ENCODE measurements at regions not wholly inside any gene's neighbourhood (a gene's known extent, or its start where the extent isn't known, plus 50 kb on each side); places are given as distances from the start of the nearest gene placed in this dataset.
"Not testable (repeated sequence)": the region's sequence is repeated elsewhere in the genome, so short reads cannot be mapped to it uniquely, and the experiment has no call there.

- no peak for DNase-seq
Observed at GRCh38 chr18:59038295-59039039, 101.2 kb upstream of the SEC11C start.

DNA sequence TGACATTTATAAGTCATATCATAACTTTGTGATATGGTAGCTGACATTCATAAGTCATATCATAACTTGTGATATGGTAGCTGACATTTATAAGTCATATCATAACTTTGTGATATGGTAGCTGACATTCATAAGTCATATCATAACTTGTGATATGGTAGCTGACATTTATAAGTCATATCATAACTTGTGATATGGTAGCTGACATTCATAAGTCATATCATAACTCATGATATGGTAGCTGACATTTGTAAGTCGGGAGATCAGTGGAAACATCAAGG lies 100.7 kb upstream of the SEC11C start:
- not testable (repeated sequence) for DNase-seq

DNA sequence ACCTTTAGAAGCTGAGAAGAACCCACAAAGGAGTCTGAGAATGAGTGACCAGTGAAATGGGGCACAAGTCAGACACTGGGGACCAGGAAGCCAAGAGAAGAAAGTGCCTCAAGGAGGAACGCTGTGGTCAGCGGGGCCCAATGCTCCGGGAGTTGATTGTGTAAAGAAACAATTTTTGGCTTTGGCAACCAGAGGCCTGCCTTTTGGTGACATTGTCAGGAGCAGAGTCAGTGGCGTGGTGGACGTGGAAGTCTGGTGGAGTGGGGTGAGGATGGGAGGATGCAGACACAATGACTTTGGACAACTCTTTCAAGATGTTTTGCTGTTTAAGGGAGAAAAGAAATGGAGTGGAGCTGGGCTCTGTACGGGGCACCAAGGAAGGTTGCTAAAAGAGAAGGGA lies 100.2 kb upstream of the SEC11C start:
- DNase-seq = no peak

GRCh38 chr18:59040770-59041148 lies 98.9 kb upstream of the SEC11C start:
- no peak for DNase-seq

DNA sequence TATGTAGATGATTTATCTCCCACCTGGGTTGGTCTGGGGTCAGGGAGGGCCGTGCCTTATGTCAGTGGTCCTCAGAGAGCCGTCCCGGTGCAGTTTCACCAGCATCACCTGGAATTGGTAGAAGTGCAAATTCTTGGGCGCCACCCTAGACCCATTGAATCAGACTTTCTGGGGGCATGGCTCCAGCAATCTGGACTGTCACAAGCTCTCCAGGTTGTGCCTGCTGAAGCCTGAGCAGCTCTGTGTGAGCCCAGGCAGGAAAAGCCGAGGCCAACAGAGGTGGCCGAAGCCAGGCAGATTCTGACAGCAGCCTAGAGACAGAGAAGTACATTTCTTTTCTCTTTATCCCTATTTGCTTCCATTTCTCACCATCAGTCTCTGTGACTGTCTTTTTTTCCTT lies 98.4 kb upstream of the SEC11C start:
- no peak for DNase-seq

- no peak for DNase-seq
Observed at GRCh38 chr18:59041819-59042815, 97.6 kb upstream of the SEC11C start.

GRCh38 chr18:59044855-59045254 lies 94.8 kb upstream of the SEC11C start:
- DNase-seq = no peak

DNA sequence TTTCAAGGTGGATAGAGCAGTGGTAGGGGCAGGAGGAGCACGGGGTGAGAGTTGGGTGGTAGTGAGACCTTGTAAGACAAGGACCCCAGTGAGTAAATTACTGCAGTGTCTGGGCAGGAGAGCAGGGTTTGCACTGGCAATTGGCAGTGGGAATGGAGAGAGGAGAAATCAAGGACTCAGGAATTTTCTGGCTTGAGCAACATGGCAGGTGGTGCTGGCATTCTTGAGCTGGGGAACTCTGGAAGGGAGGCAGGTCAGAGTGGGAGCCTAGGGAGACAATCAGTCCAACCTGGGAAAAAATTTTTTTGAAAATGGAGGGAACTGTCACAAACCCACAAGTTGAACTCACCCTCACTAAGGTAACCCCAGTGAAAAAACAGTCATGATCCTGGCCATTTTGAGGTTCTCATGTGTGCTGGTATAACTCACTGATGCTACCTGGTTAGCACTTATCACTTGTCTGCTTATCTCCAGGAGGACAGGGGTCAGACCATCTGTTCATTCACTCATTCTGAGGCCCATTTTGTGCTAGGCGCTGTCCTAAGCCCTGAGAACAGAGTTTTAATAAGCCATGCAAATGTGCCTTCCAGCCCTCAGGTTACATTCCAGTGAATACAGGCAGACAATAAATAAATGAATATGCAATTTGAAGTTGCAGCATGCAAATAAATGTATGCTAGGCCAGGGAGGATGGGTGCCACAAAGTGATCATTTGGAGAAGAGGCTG lies 92.2 kb upstream of the SEC11C start:
- DNase-seq = no peak

- DNase-seq = no peak
Observed at GRCh38 chr18:59048048-59048363, 91.7 kb upstream of the SEC11C start.

DNA sequence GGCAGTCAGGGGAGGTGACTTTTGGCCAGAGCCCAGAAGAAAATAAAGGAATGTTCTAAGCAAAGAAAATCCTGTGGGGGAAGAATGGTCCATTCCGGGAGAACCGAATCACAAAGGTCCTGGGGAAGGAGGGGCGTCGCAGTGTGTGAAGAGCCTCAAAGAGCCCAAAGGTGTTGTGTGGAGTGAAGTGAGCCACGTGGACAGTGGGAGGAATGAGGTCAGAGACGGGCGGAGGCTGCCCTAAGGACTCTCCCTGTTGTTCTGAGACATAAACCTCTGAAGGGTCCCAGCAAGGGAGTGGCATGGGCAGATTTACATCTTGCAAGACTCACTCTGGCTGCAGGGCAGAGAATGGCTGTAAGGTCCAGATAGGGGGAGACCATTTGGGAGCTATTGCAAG lies 91.3 kb upstream of the SEC11C start:
- DNase-seq = no peak

DNA sequence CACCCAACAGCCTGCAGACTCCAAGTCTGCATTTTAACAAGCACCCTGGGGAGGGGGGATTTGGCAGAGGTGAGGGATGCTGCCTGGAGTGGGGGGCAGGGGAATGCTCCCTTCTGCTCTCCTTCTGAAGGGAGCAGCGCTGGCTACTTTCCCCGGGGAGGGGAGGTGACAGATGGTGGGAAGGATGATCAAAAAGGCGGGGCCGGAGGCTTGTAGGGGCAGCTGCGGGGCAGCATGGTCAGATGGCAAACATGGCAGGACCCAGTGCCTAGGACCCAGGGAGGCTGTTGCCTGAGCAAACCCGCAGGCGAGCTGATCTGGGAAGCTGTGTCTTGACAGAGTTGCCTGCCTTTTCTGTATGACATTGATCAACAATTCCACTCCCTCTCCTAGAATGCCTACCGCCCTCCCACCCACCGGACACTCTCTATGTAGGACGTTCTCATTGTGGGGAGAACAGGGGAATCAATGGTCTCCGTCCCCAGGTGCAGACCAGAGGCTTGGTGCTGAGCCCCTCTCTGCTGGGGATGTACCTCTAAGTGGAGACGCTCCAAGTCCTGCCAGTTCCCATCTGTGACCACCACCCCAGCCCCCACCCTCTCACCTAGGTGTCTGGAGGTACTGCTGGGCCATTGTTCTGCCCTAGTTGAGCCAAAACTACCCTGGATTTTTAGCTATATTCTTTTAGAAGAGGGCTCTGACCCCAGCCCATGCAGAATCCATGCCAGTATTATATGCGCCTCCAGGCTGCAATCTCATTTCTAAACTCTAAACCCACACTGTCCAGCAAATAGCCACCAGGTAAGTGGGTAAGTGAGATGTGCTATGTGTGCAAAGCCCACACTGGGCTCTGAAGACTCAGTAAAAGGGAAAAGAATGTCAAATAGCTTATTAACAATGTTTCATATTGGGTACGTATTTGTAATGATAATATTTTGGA lies 89.7 kb upstream of the SEC11C start:
- DNase-seq = no peak

DNA sequence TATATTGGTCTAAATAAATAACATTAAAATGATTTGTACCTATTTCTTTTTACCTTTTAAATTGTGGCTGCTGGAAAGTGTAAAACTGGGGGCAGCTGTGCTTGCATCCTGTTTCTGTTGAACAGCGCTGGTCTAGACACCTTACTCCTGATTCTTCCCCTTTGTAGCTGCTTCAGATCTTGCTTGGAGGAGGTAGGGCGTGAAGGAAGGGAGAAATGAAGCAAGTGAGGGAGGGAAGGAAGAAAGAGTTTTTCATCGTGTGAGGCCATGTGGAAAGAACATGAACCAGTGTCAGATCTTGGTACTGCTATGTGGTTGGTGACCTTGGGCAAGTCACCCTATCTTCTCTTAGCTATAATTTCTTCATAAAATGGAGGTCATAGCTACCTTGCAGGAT lies 89.0 kb upstream of the SEC11C start:
- no peak for DNase-seq

DNA sequence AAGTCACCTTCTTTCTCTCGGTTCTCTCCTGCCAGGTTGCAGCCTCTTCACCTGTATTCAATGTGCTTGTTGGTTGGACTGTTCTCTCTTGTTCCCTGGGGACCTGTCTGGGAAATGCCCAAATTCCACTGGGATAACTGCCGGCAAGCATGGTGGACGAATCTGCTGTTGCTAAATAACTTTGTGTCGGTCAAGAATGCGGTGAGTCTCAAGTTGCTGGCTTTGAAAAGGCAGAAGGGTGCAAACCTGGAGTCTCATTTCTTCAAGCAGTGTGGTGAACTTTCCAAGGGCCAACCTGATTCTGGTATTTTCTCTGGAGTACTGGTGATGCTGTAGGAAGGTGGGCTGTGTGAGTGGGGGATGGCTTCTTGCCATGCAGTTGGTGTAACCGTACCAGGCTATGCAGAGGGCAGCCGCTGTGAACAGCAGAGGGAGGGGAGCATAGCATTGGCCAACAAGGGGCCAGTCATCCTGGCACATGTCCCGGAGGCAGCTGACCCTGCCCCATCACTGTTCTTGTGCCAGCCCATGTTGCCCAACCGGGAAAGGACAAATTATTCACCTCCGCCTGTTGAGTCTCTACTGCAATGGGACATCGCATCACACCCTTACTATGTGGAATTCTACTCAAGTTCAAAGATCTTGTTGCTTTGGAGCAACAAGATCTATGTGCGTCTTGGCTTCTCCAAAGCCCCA lies 88.1 kb upstream of the SEC11C start:
- no peak for DNase-seq

GRCh38 chr18:59052965-59053820 lies 86.5 kb upstream of the SEC11C start:
- no peak for DNase-seq

DNA sequence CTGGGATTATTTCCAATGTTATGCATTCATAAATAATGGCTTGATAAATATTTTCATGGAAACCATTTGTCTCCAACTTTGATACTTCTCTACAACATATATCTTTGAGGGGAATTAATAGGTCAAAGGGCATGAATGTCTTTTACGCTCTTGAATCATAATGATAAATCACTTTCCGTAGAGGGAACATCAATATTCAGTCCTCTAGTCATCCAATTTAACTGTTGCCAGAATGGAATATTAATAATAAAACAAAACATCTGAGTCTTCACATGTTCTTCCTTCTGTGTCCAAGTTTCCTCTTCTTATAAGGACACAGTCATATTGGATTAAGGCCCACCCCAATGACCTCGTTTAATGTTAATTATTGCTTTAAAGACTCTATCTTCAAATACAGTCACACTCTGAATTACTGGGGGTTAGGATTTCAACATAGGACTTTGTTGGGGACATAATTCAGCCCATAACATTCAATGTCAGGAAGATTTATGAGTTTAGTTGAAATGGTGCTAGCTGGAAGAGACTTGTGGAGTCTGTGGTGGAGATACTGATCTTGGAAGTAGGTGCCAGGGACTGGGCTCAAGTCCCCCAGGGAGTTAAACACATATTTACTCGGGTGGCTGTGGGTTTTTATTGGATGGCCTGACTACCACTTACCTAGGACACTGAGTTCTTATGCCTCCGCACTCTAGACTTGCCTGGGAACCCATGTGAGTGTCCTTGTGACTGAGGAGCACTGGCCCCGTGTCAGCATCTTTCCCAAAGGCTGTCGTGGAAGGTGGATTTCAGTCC lies 85.0 kb upstream of the SEC11C start:
- no peak for DNase-seq

DNA sequence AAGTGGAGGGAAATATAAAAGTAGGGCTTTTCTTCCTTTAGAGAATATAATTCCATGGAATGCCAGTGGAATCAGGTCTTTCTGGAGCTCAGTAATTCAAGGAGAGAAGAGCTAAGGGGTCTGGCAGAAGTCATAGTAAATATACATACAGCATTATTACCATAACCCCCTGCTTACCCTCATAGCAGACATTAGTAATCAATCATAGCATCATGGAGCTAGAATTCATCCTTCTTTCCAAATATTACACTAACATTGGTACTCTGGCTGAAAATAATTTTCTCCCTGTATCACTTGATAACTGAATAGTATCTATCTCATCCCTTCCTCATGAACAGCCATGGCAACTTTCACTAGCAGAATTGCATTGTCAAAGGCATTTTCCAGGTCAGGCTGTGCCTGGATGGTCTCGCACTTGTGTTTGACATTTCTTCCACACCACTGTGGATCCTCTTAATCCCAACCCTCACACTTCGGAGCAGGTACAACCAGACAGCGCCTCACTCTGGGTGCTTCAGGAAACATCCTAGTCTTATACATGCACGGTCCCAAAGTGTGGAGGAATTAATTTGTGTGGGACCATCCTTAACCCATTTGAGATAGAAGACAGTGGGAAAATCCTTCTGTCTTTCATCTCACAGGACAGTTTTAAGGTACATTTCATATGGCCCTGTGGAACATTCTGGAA lies 84.2 kb upstream of the SEC11C start:
- DNase-seq = no peak

- peak; percentile 67 for DNase-seq
Observed at GRCh38 chr18:59056706-59057492, 82.8 kb upstream of the SEC11C start.

GRCh38 chr18:59057493-59057795 lies 82.2 kb upstream of the SEC11C start:
- no peak for DNase-seq

DNA sequence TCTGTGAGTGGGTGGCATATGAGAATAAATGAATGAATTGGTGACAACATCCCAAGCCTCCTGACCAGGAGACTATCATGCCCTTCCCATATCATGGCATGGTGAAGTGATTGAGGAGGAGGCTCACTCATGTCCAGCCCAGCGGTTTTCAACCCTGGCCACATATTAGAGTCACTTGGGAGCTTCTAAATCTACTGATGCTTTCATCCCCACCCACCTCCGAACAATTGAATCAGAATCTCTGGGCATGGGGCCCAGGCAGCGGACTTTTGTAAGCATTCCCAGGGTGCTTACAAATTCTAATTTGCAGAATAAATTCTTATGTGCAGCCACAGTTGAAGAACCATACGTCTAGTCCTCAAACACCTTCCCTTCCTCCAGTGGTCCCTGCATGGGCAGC lies 81.7 kb upstream of the SEC11C start:
- DNase-seq = no peak

All from CD4-positive, alpha-beta T cell treated with Interleukin-17A for 4 hours (primary cell).